LNCaP clone FGC (cell line): ENCODE measurements at regions not wholly inside any gene's neighbourhood (a gene's known extent, or its start where the extent isn't known, plus 50 kb on each side); places are given as distances from the start of the nearest gene placed in this dataset.

Experiments
- DNase-seq: peaks from one replicate; pipeline ENCODE4 v3.0.0-alpha.2; 2011; ENCODE audit warnings: low read depth
- H3K4me3 ChIP-seq: 2 replicates; pipeline ENCODE4 v1.5.1; 2011; ENCODE audit warnings: mild to moderate bottlenecking, low read depth, low read length, control low read depth
- TF ChIP-seq, protein P1 (sequence below): IDR thresholded peaks from 2 replicates; pipeline ENCODE4 v1.5.1; 2012; ENCODE audit warnings: mild to moderate bottlenecking; ENCODE audit not compliant: control insufficient read depth, insufficient read depth; ENCODE audit errors: extremely low read depth

DNA sequence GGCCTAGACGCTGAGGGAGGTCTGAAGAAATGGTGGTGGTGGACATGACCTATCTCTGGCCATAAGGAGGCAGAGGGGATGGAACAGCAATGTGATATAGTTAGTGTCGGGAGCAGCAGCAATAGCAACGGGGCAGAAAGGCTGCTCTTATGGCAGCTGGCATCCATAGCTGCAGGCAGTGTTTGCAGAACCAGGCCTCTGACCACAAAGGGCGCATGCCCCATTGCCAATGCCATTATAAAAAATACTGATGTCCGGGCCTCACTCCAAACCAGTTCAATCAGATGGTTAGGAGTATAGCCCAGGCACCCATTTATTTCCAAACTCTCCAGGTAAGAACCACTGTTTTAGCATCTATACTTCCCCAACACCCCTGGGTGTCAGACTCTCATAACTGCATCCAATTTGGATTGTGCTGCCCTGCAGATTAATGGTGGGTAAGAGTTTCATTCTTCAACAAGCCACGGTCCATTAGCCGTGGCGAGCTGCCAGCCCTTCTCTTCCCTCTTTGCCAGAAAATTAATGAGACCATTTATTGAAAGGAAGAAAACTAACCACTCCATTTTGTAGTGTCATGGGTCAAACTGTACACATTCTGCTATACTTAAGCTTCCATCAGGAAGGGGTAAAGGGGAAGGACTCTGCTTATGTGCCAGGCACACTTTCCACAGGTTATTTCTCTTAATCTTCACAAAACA, 72.8 kb upstream of the SPON1 start:
- DNase-seq = no peak
- H3K4me3 ChIP-seq = no peak overlapping the region
- TF ChIP-seq, protein P1, sequence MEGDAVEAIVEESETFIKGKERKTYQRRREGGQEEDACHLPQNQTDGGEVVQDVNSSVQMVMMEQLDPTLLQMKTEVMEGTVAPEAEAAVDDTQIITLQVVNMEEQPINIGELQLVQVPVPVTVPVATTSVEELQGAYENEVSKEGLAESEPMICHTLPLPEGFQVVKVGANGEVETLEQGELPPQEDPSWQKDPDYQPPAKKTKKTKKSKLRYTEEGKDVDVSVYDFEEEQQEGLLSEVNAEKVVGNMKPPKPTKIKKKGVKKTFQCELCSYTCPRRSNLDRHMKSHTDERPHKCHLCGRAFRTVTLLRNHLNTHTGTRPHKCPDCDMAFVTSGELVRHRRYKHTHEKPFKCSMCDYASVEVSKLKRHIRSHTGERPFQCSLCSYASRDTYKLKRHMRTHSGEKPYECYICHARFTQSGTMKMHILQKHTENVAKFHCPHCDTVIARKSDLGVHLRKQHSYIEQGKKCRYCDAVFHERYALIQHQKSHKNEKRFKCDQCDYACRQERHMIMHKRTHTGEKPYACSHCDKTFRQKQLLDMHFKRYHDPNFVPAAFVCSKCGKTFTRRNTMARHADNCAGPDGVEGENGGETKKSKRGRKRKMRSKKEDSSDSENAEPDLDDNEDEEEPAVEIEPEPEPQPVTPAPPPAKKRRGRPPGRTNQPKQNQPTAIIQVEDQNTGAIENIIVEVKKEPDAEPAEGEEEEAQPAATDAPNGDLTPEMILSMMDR = no peak

DNA sequence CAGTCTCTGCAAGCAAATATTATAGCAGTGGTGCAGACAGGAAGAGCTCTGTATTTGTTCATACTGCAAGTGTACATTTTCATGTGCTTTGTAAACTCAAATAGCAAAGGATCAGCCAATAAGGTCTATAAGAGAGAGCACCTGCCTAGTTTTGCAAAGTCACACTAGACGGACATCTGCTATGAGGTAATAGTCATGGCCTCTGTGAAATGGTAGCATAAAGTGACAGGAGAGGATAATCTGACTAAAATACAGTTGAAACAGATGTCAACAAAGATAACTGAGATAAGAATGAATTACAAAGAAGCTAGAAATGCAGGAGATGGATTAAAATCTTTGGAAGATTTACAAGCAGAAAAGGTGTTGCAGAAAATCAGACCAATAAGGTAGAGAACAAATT, 70.6 kb upstream of the SPON1 start:
- DNase-seq = no peak
- TF ChIP-seq, protein P1 = no peak
- H3K4me3 ChIP-seq = no peak overlapping the region

DNA sequence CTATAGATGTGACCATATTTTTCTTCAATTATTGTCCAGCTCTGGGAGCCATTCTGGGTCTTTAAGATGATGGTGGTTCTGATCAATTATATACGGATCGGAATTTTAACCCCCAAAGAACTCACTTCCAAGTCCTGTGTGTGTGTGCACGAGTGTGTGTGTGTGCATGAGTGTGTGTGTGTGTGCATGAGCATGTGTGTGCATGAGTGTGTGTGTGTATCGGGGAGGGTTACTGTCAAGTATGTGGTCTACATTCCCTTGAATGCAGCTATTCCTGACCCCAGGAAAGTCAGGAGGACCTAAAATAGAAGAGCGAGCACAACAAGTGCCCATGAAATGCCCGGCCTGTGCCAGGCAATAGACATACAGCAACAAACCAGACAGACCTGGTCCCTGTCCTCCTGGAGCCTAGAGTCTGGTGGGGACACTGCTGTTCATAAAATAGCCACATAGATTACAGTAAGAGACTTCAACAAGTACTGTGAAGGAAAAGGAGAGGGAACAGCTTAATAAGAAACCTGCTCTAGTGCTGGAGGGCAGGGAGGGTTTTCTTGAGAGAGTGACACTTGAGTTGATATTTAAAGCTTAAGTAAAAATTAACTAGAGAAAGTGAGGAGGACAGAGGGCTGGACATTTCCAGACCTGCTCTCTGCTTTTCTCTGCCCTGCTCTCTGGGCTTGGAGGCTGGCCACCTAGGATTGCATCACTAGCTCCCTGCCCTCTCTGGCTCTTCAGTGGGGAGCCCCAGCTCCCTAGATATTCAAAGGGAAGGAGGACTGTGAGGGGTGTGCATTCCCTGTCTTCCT, 66.1 kb upstream of the SPON1 start:
- TF ChIP-seq, protein P1 = no peak
- no peak overlapping the region for H3K4me3 ChIP-seq
- DNase-seq = no peak

DNA sequence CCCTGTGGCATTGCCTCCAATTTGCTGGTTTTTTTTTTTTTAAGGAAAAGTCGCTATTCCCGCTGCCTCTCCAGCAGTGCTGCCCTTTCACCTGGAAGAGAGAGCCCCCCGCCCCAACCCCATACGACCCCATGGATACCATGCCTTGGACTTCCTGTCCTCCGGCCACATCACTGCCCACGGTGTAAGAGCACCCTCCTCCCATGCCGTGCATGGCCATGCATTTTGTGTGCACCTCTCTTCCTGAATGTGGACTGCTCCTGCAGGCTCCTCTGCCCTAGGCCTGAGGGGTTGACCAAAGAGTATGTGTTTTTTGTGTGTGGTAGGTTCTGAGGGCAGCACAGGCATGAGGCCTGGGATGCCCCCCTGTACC, 65.6 kb upstream of the SPON1 start:
- DNase-seq = no peak
- H3K4me3 ChIP-seq = no peak overlapping the region
- TF ChIP-seq, protein P1 = no peak

DNA sequence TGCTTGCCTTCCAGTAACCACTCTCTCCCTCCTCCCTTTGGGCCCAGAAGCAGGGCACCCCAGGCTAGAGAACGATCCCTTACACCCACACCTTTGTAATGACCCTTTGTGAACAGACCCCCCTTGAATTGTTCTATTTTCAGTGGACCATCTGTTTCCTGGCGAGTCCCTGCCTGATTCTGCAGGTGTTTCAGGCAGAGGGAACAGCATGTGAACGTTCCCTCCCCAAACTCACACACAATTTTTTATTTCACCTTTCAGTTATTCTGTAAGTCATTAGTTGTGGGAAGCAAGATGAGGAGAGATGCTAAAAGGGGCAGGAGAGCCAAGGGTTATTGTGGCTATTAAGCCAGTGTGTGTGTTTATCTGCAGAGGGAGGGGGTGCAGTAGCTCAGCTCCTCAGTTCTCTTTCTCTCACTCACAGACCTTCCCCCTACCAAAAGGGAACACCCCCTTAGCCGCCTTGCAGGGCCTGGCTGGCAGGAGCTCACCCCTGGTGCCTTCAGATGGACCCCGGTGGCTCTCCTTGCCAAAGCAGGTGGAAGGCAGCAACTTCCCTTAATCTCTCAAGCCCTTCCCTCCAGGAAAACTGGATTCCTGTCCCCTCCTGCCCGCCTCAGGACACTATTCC, 64.8 kb upstream of the SPON1 start:
- TF ChIP-seq, protein P1 = no peak
- no peak for DNase-seq
- no peak overlapping the region for H3K4me3 ChIP-seq

DNA sequence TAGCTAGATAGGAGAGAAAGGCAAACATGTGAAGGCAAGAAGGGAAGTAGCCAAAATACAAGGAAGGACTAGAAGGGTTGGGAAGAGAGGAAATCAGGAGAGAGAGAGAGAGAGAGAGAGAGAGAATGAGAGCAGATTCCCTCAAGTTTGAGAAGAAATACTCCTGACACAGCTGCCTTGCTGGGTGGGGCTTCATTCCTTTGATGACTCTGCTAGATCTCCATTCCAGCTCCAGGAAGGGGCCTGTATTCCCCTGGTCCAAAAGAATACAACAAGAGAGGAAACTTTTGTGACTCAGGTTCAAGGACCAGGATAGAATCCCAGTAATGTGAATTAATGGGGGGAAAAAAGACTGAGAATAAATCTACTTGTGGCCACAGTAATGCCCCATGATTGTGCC, 62.9 kb upstream of the SPON1 start:
- no peak overlapping the region for H3K4me3 ChIP-seq
- DNase-seq = no peak
- TF ChIP-seq, protein P1 = no peak

DNA sequence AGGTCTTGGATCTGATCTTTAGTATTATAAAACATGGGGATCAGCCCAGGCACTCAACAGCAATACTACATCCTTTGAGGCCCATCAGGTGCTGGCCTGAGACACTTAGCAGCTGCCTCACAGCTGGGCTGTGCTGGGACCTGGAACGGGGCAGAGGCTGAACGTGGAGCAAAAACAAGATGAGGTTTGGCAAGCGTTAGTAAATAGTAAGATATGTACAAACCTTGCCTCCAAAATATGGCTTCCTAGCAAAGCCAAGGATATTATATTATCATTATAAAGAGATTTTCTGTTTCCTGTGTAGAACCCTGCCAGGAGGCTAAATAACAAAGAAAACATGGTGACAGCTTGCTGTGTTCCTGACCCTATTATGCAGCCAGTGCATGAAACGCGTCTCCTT, 60.0 kb upstream of the SPON1 start:
- H3K4me3 ChIP-seq = no peak overlapping the region
- TF ChIP-seq, protein P1 = no peak
- no peak for DNase-seq
